Testis (tissue), 2 donors: ENCODE measurements at regions not wholly inside any gene's neighbourhood (a gene's known extent, or its start where the extent isn't known, plus 50 kb on each side); places are given as distances from the start of the nearest gene placed in this dataset.

Experiments used
- POLR2A ChIP-seq: fragments of 450-650 bp; IDR thresholded peaks from one replicate; pipeline ENCODE4 v1.6.1; 2017; ENCODE audit warnings: antibody characterized with exemption, mild to moderate bottlenecking, moderate library complexity
- TF ChIP-seq, protein P1 (sequence below), 3 experiments: fragments of 450-650 bp in 2 of 3; fragments of 200-600 bp in 1 of 3; sonication (generic) in 1 of 3; IDR thresholded peaks; one replicate each; pipeline ENCODE4 v1.5.1; 2016 to 2019; ENCODE audit warnings: antibody characterized with exemption in 3 of 3, mild to moderate bottlenecking in 2 of 3, moderate library complexity in 1 of 3

DNA sequence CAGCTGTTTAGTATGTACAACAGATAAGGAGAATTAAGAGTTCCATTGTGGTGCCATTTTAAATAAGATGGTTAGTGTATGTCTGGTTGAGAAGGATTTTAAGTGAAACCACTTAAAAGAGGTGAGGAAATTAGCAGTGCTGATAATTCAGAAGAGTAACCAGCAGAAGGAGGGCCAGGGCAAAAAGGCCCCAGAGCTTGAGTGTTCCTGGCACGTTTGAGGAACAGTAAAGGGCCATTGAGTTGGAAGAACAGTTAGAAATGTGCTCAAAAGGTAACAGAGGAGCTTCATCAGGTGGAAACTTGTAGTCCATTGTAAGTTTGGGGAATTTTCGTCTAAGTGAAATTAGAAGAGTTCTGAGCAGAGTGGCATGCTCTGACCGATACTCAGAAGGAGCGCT is 606.2 kb upstream of the ZFP42 start:
- TF ChIP-seq, protein P1, sequence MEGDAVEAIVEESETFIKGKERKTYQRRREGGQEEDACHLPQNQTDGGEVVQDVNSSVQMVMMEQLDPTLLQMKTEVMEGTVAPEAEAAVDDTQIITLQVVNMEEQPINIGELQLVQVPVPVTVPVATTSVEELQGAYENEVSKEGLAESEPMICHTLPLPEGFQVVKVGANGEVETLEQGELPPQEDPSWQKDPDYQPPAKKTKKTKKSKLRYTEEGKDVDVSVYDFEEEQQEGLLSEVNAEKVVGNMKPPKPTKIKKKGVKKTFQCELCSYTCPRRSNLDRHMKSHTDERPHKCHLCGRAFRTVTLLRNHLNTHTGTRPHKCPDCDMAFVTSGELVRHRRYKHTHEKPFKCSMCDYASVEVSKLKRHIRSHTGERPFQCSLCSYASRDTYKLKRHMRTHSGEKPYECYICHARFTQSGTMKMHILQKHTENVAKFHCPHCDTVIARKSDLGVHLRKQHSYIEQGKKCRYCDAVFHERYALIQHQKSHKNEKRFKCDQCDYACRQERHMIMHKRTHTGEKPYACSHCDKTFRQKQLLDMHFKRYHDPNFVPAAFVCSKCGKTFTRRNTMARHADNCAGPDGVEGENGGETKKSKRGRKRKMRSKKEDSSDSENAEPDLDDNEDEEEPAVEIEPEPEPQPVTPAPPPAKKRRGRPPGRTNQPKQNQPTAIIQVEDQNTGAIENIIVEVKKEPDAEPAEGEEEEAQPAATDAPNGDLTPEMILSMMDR (IDR thresholded peaks at IDR 0.05), result no peak
- TF ChIP-seq POLR2A, result no peak
